Upper lobe of right lung (tissue), 1 donor: ENCODE measurements at regions not wholly inside any gene's neighbourhood (a gene's known extent, or its start where the extent isn't known, plus 50 kb on each side); places are given as distances from the start of the nearest gene placed in this dataset.

Experiments used
- ATAC-seq: fragments of 200-7000 bp; cut with Tn5 transposase; one replicate; pipeline ENCODE4 v1.9.1; 2020; ENCODE audit warnings: mild to moderate bottlenecking, moderate library complexity
- DNase-seq: peaks from one replicate; pipeline ENCODE4 v3.0.0-alpha.2; 2020
- H3K27ac ChIP-seq: fragments of 200-600 bp; one replicate; pipeline ENCODE4 v1.8.0; 2022
- H3K27me3 ChIP-seq: fragments of 200-600 bp; one replicate; pipeline ENCODE4 v1.8.0; 2022; ENCODE audit warnings: mild to moderate bottlenecking
- H3K36me3 ChIP-seq: fragments of 200-600 bp; one replicate; pipeline ENCODE4 v1.8.0; 2022
- H3K4me1 ChIP-seq: fragments of 200-600 bp; one replicate; pipeline ENCODE4 v1.8.0; 2022
- H3K4me3 ChIP-seq: fragments of 200-600 bp; one replicate; pipeline ENCODE4 v1.8.0; 2022; ENCODE audit warnings: mild to moderate bottlenecking
- H3K9me3 ChIP-seq: fragments of 200-600 bp; one replicate; pipeline ENCODE4 v1.8.0; 2022
- CTCF ChIP-seq: fragments of 200-600 bp; IDR thresholded peaks from one replicate; pipeline ENCODE4 v1.8.0; 2022; ENCODE audit warnings: antibody characterized with exemption
- intact Hi-C: fragments of 100-400 bp; cut with DNase I; formaldehyde crosslinking; loops from one replicate; pipeline ENCODE4 v1.11.0; 2022
- donor health status: DM: no; HTN: yes; CAD: no; lungs with severe emphysema.

- Histone ChIP-seq H3K9me3 (no peaks in the 10 kb centered on the region), H3K27me3 (no peaks in the 10 kb centered on the region), H3K4me3 (no peak overlapping the region), H3K36me3 (no peaks in the 10 kb centered on the region), H3K27ac (no peak overlapping the region), H3K4me1 (peaks cover 21% of the 10 kb centered on the region)
- intact Hi-C loops = no loop called here
- TF ChIP-seq CTCF = no peak
- DNase-seq (no peak), ATAC-seq (no peak)
Observed at GRCh38 chr13:48159826-48160225, 64.9 kb upstream of the MED4 start.

- ATAC-seq (no peak), DNase-seq (no peak)
- no peak for TF ChIP-seq CTCF
- Histone ChIP-seq H3K9me3 (no peaks in the 10 kb centered on the region), H3K36me3 (no peaks in the 10 kb centered on the region), H3K27ac (peak overlapping the region; percentile 65), H3K4me3 (no peak overlapping the region), H3K27me3 (no peaks in the 10 kb centered on the region), H3K4me1 (peaks cover 21% of the 10 kb centered on the region)
- intact Hi-C loops = no loop called here
Observed at GRCh38 chr13:48159401-48159800, 64.5 kb upstream of the MED4 start.

- ATAC-seq (peak; percentile 35), DNase-seq (no peak)
- H3K4me1 ChIP-seq = peaks cover 21% of the 10 kb centered on the region
- H3K9me3 ChIP-seq = no peaks in the 10 kb centered on the region
- H3K27me3 ChIP-seq = no peaks in the 10 kb centered on the region
- TF ChIP-seq CTCF = no peak
- H3K36me3 ChIP-seq = no peaks in the 10 kb centered on the region
- no peak overlapping the region for H3K4me3 ChIP-seq
- H3K27ac ChIP-seq = peak overlapping the region; percentile 65
- intact Hi-C loops = no loop called here
Observed at GRCh38 chr13:48158915-48159314, 64.0 kb upstream of the MED4 start.

GRCh38 chr13:48158290-48158689 lies 63.4 kb upstream of the MED4 start:
- H3K4me1 ChIP-seq = peaks cover 21% of the 10 kb centered on the region
- no peak for TF ChIP-seq CTCF
- intact Hi-C loops = no loop called here
- H3K27me3 ChIP-seq = no peaks in the 10 kb centered on the region
- no peaks in the 10 kb centered on the region for H3K36me3 ChIP-seq
- ATAC-seq (no peak), DNase-seq (no peak)
- no peaks in the 10 kb centered on the region for H3K9me3 ChIP-seq
- no peak overlapping the region for H3K4me3 ChIP-seq
- peak overlapping the region; percentile 65 for H3K27ac ChIP-seq

GRCh38 chr13:48156466-48156865 lies 61.6 kb upstream of the MED4 start:
- peak; percentile 54 for ATAC-seq
- no peaks in the 10 kb centered on the region for H3K36me3 ChIP-seq
- no peak overlapping the region for H3K4me3 ChIP-seq
- H3K9me3 ChIP-seq = no peaks in the 10 kb centered on the region
- intact Hi-C loops = no loop called here
- peaks cover 18% of the 10 kb centered on the region for H3K4me1 ChIP-seq
- no peaks in the 10 kb centered on the region for H3K27me3 ChIP-seq
- TF ChIP-seq CTCF = no peak
- no peak for DNase-seq
- H3K27ac ChIP-seq = peak overlapping the region; percentile 52

GRCh38 chr13:48155848-48156247 lies 60.9 kb upstream of the MED4 start:
- no peaks in the 10 kb centered on the region for H3K27me3 ChIP-seq
- H3K36me3 ChIP-seq = no peaks in the 10 kb centered on the region
- H3K27ac ChIP-seq = peak overlapping the region; percentile 65
- ATAC-seq (peak; percentile 60), DNase-seq (no peak)
- intact Hi-C loops = no loop called here
- no peak for TF ChIP-seq CTCF
- H3K4me1 ChIP-seq = peaks cover 12% of the 10 kb centered on the region
- H3K9me3 ChIP-seq = no peaks in the 10 kb centered on the region
- H3K4me3 ChIP-seq = no peak overlapping the region
